NCI-H1436 treated with DMSO at 0.1 percent for 48 hours (cell line): ENCODE measurements at regions not wholly inside any gene's neighbourhood (a gene's known extent, or its start where the extent isn't known, plus 50 kb on each side); places are given as distances from the start of the nearest gene placed in this dataset.
A peak's percentile ranks its signal among the peaks of the same experiment; 100 is the strongest.
"Not testable (repeated sequence)": the region's sequence is repeated elsewhere in the genome, so short reads cannot be mapped to it uniquely, and the experiment has no call there.

ENCODE experiments used
- DNase-seq: peaks from one replicate; lab custom pipeline; 2025; lab: John Stamatoyannopoulos, UW

DNA sequence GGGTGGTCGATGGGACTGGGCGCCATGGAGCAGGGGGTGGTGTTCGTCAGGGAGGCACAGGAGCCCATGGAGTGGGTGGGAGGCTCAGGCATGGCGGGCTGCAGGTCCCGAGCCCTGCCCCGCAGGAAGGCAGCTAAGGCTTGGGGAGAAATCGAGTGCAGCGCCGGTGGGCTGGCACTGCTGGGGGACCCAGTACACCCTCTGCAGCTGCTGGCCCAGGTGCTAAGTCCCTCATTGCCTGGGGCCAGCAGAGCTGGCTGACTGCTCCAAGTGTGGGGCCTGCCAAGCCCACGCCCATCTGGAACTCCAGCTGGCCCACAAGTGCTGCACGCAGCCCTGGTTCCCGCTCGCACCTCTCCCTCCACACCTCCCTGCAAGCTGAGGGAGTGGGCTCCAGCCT lies 1009.6 kb downstream of the TMTC2 start:
- DNase-seq: not testable (repeated sequence)

DNA sequence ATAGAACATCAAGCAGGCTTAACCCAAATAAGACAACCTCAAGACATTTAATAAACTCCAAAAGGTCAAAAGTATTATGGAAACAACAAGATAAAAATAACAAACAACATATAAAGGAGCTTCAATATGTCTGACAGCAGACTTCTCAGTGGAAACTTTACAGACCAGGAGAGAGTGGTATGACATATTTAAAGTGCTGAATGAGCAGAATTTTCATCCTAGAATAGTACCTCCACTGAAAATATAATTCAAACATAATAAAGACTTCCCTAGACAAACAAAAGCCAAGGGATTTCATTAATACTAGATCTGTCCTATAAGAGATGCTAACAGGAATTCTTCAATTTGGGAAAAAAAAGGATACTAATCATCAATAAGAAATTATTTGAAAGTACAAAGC lies 1005.0 kb downstream of the TMTC2 start:
- no peak for DNase-seq

DNA sequence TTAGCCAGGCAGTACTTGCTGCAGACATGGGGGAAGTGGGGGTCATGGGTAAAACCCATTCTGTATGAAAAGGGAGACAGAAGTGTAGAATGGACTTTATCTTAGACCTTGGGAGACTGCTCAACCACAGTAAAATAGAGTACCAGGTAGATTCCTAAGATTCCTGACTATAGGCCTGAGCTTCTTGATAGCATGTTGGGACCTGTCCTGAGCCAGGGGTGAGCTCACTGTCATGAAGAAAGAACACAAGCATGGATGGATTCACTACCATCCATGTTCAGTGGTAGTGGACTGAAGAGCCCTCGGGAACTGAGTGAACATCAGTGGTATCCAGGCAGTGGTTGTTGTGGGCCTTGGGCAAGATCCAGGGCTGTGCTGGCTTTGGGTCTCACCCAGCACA lies 1003.8 kb downstream of the TMTC2 start:
- DNase-seq: no peak

DNA sequence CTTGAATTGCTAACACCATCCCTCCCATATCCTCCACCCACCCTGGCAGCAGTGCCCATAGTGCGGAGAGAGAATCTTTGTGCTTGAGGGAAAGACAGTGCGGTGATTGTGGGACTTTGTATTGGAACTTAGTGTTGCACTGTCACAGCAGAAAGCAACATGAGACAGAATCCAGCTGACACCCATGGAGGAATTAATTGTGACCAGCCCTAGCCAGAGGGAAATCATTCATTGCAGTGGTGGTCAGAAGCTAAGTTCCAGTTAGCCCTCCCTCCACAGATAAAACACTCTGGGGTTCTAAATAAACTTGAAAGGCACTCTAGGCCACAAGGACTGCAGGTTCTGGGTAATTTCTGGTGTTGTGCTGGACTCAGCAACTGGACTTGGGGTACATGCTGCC lies 1002.6 kb downstream of the TMTC2 start:
- no peak for DNase-seq

DNA sequence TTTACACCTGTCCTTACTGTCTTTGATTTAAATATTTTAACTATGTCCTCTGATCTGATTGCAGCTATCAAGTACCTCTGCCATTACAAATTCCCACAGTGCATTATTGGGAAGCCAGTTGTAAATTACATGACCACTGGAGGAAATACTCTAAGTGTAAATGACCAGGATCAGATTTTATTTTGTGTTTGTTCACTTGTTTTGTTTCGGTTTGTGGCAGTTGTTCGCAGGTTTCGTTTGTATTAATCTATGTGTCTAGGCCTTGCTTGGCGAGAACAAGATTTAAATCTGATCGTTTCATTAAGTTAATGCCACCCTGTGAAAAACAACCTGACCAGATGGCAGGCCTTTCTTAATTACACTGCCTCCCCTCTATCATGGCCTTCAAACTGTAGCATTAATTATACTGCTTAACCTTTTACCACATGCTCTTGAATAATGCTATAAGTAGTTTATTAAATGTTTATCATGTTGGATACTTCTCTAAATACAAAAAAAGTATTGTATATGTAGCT lies 990.1 kb downstream of the TMTC2 start:
- no peak for DNase-seq

DNA sequence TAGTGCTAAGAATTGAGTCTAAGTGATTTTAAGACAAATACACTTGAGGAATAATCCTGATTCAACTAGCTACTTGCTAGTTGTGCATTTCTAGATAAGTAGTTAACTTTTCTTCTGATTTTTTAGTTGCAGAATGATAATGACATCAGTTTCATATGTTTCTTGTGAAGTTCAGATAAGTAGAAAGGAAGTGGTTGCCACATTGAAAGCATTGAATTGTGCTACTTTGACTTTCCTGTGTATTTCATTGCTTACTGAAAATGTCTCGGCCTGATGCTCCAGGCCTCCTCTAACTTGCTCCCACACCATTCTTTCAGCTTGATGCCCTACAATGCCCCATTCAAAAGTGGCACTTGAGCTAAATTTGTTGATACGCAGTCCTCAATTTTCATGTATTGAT lies 980.0 kb downstream of the TMTC2 start:
- DNase-seq: no peak

DNA sequence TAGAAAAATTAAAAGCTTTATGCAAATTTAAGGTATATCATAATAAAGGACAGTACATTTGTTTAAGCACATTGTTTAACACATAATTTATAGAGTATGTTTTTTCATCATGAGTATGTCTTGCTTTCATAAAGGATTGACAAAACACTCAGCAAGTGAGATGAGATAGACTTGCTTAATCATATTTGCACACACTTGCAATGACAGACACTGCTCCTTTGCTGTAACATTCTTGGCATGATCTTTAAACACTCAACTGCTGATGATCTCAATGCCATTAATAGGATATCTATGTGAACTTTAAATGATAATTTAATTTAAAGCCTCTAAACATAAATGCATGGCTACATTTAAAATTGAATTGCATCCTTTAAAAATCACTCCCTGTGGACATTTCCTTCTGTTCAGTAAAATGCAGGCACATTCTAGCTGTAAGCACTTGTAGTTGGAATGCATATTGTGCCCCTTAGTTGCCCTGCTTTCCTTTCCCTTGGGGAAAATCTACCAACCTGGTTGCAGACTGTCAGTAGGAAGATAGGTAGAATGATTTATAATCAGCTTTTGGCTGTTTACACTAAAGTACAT lies 979.0 kb downstream of the TMTC2 start:
- no peak for DNase-seq

DNA sequence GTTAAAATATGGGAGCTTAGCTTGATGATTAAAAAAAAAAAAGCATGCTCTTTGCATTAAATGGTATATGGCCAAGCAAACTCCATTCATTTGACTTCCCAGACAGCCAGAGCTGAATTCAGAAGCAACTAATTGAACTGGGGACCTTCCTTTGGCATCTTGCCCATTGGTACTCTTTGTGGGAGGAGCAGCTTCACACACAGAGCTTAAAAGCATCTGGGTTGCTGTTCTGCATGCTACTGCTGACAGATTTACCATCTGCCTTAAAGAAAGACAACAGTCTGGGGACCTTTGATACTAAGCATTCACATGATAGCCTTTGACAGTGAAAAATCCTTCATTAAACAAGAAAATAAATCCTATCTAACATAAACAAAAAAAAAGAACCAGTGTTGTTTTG lies 977.9 kb downstream of the TMTC2 start:
- peak; percentile 49 for DNase-seq

DNA sequence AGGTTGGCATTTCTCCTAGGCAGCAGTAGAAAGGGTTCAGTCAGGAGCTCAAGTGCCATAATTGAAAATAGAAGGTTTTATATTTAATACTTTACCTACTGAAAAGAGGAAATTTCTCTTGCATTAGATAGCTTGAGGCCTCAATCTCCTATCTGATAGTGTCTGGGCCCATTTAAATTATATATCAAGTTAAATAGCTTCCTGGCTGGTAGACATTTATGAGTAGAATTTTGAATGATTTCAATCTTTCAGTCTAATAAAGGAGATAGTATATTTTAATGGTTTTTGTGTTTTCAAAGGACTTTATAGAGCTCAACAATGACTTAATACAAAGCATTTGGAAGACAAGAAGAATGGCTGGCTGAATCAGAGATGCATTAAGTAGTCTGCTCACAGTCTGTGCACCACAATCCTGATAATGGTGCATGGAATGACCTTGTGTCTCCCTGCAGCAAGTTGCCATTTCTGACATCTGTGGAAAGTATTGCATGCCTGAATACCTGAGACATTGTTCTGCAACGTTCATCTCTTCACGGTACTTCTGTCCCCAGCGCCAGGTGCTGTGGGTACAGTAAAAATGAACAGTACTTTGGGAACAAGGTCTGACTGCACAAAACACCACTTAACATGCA lies 974.1 kb downstream of the TMTC2 start:
- no peak for DNase-seq

DNA sequence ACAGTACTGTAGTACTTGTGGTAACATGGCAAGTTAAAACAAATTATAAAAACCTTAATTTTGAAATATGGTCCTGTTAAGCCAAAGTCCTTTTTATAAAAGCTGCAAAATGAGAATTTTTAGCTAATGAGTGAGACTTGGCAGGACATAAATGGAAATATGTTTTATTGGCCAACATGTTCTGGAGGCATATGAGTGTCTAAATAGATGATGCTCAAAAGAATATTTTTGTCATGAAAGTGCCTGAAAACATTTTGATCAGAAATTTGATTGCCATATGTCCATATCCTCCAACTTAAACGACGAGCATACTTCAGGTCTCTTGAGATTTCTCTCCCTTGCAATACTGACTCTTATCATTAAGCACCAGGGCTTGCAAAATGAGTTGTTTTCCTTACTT lies 972.6 kb downstream of the TMTC2 start:
- no peak for DNase-seq

DNA sequence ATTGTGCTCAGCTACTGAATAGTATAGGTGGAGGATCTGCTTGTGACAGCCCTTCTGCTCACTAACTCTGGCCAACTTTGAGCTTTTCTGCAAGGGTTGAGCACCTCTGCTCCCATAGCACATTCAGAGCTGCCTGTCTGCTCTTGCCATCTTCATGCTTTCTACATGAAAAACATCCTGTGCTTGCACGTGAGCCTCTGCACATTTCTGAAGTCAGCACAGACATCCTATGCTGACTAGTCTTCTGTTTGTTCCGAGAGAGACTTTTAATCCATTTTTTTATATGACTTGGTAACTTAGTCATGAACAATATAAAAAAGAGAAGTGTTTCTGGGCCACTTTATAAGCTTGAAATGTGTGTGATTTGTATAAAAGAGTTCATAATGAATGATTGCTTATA lies 969.3 kb downstream of the TMTC2 start:
- DNase-seq: no peak

DNA sequence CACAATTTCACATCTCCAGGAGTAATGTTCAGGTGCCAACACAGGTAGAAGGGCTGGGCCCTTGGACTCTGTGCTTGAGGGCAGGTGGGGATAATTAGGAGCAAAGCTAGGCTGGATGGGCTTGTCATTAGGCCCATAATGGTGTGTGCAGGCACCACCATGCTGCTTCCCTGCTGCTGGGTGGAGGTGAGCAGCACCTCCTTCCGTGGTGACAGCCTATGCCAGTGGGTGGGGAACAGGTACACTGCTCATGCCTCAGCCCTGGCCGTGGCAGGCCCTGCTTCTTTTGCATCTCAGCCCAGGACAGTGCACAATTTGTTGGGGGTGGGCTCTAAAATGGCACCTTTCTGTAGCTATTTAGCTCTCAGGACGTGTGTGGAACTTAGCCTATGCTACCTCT lies 955.5 kb downstream of the TMTC2 start:
- no peak for DNase-seq

DNA sequence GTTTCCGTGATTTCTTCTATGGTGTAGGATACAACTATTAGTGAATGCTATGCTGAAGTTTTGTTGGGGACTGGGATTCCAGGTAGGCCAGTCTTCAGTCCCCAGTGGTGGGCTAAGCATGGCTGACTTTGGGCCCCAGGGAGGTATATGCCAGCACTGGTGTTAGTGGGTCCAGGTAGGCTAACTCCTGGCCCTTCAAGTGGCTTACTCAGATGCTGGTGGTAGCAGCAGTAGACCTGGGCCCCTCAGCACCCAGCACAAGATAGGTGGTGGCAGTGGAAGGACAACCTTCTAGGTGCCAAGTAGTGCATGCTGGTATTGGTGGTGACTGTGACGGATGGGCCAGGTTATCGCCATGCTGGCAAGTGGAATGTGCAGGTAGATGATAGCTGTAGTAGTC lies 955.1 kb downstream of the TMTC2 start:
- no peak for DNase-seq

DNA sequence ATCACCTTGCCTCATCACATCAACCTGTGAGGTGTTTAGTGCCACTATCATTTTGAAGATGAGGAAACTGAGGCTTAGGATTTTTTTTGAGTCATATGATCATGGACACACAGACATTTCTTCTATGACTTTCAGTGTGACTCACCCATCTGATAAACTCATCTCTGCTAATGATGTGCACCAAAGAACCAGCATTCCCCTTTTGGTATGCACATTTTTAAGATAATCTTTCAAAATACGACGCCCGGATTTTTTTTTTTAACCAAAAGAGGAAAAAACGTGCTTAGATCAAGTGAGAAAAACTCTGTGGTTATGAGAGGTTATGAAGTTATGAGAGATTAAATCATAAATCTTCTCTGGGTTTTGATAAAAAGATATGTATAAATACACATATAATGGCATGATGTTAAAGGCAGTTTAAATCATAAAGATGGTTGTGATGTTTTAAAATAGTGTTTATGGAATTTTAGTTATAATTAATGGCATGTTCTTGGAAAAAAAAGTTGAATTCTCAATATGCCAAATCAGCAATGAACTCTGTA lies 948.1 kb downstream of the TMTC2 start:
- DNase-seq: no peak

DNA sequence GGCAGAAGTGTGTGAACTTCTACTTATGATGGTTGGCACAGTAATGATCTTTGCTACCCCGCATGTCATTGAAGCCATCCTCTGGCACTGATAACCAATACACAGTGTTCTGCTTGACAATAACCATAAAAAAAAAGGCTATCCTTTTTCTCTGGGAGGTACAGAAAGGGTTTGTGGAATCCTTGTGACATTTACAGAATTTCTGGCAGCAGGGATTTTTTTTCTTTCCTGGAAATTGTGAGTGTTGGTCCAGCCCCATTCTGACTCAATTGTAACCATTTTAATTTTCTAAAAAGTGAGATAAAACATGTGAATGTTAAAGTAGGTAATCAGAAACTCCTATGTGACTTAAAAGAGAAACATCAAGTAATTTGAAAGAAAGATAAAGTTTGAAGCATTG lies 943.8 kb downstream of the TMTC2 start:
- DNase-seq: no peak

DNA sequence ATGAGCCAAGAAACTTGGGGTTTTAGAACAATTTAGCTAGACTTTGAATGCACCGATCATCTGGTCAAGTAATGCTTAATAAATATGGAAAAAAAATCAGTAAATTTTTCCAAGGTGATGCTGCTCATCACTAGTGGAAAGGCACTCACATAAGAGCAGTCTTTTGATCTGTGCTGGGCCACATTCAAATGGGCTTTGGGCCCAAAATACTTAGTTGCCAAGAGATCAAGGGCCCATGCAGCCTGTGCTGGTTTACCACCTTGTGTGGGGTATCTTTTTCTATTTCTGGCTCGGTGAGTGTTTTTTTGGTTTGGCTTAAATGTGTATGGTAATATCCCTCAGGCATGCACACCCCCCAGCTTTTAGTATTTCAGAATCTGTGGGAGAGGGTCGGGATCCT lies 943.2 kb downstream of the TMTC2 start:
- no peak for DNase-seq

DNA sequence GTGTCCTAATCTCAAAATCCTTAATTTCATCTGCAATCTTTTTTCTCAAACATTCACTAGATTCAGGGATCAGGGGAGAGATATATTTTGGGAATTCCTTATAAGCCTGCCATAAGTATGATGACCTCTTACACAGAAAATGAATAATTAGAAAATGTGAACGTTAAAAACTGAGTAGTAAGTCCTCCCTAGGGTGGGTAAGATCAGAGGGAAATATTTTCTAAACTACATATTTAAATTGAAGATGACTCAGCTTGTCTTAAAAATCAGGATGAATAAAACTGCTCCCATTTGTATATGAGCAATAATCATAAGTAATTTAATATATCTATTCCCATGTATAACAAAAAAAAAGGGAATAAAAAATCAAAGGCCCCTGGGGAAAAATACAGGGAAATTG lies 935.5 kb downstream of the TMTC2 start:
- no peak for DNase-seq

DNA sequence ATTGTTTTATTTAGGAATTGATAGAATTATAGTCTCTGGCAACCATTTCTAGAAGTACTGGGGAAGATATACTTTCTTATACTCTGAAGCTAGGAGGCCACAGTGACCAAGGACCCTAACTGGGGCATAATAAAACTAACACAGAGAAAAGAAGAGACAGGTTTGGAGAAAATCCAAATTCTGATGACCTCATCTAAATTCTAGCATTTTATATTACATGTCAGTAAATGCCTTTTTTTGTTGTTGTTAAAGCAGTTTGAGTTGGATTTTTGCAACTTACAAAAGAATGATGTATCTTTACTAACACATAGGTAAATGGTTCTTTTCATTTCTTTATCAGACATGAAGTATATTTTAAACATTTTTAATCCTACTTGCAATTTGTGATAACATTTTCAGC lies 933.3 kb downstream of the TMTC2 start:
- no peak for DNase-seq

DNA sequence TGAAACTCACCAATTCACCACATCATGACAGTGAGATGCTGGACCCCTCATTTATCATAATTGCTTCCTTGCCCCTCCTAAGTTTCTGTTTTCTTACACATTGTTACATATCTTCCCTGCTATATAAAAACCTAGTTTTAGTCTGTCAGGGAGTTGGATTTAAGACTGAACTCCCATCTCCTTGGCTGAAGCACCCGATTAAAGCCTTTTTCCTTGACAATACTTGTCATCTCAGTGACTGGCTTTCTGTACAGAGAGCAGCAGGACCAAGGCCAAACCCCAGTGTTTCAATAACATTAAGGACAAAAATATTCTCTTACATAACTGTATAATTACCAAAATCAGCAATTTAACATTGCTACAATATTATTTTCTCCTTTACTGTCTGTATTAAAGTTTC lies 928.4 kb downstream of the TMTC2 start:
- no peak for DNase-seq

DNA sequence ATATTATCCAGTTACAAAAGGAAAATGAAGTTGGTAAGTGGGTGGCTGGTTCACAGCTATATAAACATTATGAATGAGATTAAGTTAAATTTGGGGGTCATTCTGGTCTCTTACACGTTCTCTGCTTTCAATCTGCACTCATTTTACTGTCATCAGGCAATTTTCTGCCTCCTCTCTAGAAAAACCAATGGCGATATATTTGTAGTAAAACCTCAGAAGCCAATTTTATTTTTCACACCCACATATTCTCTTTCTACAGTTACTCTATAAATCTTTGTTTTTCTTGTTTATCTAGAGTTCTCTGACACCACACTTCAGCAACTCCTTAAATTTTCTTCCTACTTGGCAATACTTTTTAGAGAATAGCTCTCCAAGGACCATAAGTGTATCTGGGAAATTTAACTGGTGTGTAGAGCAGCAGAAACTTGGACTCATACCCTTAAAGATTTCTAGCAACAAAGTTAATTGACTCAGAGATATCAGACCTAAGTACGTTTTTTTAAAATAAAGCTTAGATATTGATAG lies 926.9 kb downstream of the TMTC2 start:
- no peak for DNase-seq

DNA sequence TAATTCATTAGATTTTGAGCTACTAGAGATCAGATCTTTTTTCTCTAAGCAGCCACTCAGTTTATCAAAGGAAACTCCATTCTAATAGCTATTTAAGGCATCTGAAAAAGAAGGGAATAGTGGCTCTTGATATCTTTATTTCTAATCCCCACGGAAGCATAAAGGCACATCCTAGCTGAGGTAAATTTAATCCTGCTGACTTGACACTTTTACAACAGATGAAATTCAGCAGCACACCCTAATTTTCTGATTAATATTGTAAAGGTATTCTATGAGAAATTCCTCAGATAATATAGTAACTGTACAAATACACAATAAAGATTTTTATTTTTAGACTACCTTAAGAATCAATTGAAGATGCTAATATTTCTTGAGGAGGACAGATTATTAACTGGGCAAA lies 916.4 kb downstream of the TMTC2 start:
- DNase-seq: no peak

DNA sequence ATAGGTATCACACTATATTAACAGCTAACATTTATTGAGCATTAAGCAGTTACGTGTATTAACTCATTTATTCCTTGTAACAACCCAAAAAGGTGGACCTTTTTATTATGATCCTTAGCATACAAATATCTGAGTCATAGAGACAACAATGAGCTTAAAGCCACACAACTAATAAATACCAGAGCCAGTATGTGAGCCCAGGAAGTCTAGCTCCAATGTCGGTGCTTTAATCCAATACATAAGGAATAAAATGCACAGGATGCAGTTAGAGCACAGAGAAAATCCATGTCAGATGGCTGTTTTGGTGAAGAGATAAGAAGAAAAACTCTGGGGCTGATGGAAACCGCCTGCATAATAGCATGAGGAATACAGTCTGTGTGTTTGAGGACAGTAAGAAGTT lies 888.6 kb downstream of the TMTC2 start:
- DNase-seq: no peak

DNA sequence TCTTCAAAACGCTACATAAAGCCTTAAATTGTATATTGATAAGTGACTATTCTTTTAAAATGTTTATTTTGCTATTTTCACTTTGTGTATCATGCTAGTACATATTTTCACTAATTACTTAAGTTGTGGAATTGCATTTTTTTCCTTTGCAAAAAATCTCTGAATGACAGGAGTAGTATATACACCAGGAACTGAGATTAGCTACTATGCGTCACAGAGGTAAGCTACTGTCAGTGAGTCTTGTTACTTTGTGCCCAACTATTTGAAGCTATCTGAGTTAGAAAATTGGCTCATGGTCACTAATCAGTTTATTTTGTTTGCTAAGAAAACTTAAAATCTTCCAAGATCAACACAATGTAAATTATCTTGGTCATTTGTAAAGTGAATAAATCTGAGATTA lies 887.4 kb downstream of the TMTC2 start:
- DNase-seq: no peak

DNA sequence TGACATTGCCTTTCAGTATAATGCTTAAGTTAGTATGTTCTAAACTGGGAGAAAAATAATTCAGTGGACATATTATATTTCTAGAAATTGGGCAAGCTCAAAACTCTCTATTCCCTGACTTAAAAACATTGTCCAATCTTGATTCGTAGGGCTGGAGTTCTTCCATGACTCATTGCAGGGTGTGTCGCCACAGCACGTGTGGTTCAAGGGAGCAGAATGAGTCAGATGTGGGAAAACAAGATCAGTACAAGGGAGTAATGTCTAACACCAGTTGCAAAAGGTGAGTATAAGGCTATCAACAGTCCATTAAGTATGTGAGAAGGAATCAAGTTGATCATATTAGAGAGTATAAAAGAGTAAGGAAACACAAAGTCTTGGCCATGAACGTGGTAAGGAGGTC lies 887.0 kb downstream of the TMTC2 start:
- no peak for DNase-seq
